ENCODE measurements at regions not wholly inside any gene's neighbourhood (a gene's known extent, or its start where the extent isn't known, plus 50 kb on each side); places are given as distances from the start of the nearest gene placed in this dataset.

DNA sequence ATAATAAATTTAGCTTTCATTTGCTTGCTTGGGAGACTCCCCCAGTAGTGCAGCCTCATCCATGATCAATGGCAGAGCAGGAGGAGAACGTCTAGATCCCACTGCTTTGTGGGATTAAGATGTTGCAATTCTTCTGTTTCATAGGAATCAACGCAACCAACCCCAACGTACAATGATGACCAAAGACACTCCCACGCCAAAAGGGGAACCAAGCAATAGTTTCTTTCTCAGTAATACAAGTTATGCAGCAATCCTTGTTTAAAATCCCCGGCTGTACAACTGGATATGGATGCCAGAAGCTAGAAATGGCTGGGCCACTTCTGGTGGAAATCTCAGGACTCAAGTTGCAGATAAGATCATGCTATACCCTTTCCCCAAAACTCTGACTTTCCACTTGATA is 411.2 kb downstream of the VPS13C start:
- no peaks in the 10 kb centered on the region for H3K9me3 ChIP-seq (ENCODE audit: insufficient read depth, low read length)
- no peak overlapping the region for H3K4me2 ChIP-seq (ENCODE audit: low read length)

DNA sequence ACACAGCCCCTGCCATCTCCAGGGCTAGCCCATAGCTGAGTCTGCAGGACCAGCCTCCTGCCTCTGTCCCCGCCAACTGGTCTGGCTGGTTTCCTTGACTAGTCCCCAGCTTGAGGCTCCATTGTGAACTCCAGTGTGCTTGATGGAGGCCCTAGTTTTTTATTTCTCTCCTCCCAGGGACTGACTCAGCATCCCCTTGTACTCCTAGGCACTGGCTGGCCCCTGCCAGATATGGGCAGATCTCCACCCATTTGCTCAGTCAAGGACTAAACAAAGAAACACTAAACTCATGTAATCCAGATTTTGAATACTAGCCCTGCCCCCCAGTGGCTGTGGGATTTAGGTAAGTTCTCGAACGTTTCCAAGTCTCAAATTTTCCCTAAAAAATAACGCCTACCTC is 415.4 kb upstream of the RORA start:
- H3K79me2 ChIP-seq (ENCODE audit: low read length): no peaks in the 10 kb centered on the region
- H3K4me1 ChIP-seq (ENCODE audit: low read length): no peaks in the 10 kb centered on the region
- H3K4me2 ChIP-seq (ENCODE audit: low read length): no peak overlapping the region
- H2AFZ ChIP-seq (ENCODE audit: low read depth, low read length): no peak overlapping the region
- peaks cover 6% of the 10 kb centered on the region; the same call in 1 of the 2 replicates for H3K27me3 ChIP-seq (ENCODE audit: low read depth, low read length)
- no peak overlapping the region for H3K27ac ChIP-seq (ENCODE audit: low read length)
- no peaks in the 10 kb centered on the region for H3K9me3 ChIP-seq (ENCODE audit: insufficient read depth, low read length)
- H3K4me3 ChIP-seq (ENCODE audit: low read length): no peak overlapping the region
- no peaks in the 10 kb centered on the region for H4K20me1 ChIP-seq (ENCODE audit: insufficient read depth, low read length)
- TF ChIP-seq, protein P1, sequence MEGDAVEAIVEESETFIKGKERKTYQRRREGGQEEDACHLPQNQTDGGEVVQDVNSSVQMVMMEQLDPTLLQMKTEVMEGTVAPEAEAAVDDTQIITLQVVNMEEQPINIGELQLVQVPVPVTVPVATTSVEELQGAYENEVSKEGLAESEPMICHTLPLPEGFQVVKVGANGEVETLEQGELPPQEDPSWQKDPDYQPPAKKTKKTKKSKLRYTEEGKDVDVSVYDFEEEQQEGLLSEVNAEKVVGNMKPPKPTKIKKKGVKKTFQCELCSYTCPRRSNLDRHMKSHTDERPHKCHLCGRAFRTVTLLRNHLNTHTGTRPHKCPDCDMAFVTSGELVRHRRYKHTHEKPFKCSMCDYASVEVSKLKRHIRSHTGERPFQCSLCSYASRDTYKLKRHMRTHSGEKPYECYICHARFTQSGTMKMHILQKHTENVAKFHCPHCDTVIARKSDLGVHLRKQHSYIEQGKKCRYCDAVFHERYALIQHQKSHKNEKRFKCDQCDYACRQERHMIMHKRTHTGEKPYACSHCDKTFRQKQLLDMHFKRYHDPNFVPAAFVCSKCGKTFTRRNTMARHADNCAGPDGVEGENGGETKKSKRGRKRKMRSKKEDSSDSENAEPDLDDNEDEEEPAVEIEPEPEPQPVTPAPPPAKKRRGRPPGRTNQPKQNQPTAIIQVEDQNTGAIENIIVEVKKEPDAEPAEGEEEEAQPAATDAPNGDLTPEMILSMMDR (IDR thresholded peaks at IDR 0.05; ENCODE audit: low read depth, low read length): no peak
- no peak for TF ChIP-seq EZH2phosphoT487 (IDR thresholded peaks at IDR 0.05; ENCODE audit: low read depth)
- no peaks in the 10 kb centered on the region for H3K36me3 ChIP-seq (replicated peaks; ENCODE audit: low read depth, low read length)
- no peak overlapping the region for H3K9ac ChIP-seq (ENCODE audit: low read length)

More for the DNA sequence above, 411.2 kb downstream of the VPS13C start:
- Histone ChIP-seq H3K27ac (ENCODE audit: low read length) (no peak overlapping the region), H3K36me3 (replicated peaks; ENCODE audit: low read depth, low read length) (no peaks in the 10 kb centered on the region), H2AFZ (ENCODE audit: low read depth, low read length) (no peak overlapping the region), H4K20me1 (ENCODE audit: insufficient read depth, low read length) (no peaks in the 10 kb centered on the region), H3K79me2 (ENCODE audit: low read length) (no peaks in the 10 kb centered on the region), H3K27me3 (ENCODE audit: low read depth, low read length) (0 out of 2 replicates have a peak, but pooled peaks cover 6% of the 10 kb centered on the region), H3K4me1 (ENCODE audit: low read length) (no peaks in the 10 kb centered on the region), H3K9ac (ENCODE audit: low read length) (no peak overlapping the region), H3K4me3 (ENCODE audit: low read length) (no peak overlapping the region)
- TF ChIP-seq, protein P1 (IDR thresholded peaks at IDR 0.05; ENCODE audit: low read depth, low read length): no peak
- TF ChIP-seq EZH2phosphoT487 (IDR thresholded peaks at IDR 0.05; ENCODE audit: low read depth): no peak

DNA sequence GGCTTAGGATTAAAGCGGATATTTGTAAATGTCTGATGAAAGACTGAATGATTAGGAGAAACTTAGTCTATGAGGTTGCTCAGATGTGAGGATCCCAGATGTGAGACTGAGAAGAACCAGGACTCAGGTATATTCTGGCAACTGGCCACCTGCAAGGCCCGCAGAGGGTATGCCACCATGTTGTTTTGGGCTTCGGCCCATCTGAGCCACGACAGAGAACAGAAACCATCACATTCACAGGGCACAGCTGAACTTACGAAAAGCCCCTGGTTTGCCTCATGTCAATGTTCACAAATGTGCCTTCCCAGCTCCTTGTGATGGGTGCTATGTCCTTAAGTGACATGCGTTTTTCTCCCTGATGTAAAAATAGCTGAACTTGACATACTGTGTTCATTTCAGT is 412.5 kb upstream of the RORA start:
- H3K79me2 ChIP-seq (ENCODE audit: low read length): no peaks in the 10 kb centered on the region
- H2AFZ ChIP-seq (ENCODE audit: low read depth, low read length): no peak overlapping the region
- no peak overlapping the region for H3K4me2 ChIP-seq (ENCODE audit: low read length)
- no peaks in the 10 kb centered on the region for H3K4me1 ChIP-seq (ENCODE audit: low read length)
- no peaks in the 10 kb centered on the region for H3K9me3 ChIP-seq (ENCODE audit: insufficient read depth, low read length)
- no peak overlapping the region for H3K9ac ChIP-seq (ENCODE audit: low read length)
- no peaks in the 10 kb centered on the region for H4K20me1 ChIP-seq (ENCODE audit: insufficient read depth, low read length)
- no peak for TF ChIP-seq EZH2phosphoT487 (IDR thresholded peaks at IDR 0.05; ENCODE audit: low read depth)
- TF ChIP-seq, protein P1 (IDR thresholded peaks at IDR 0.05; ENCODE audit: low read depth, low read length): no peak
- no peak overlapping the region for H3K4me3 ChIP-seq (ENCODE audit: low read length)
- no peaks in the 10 kb centered on the region for H3K36me3 ChIP-seq (replicated peaks; ENCODE audit: low read depth, low read length)
- no peak overlapping the region for H3K27ac ChIP-seq (ENCODE audit: low read length)
- H3K27me3 ChIP-seq (ENCODE audit: low read depth, low read length): peaks cover 3% of the 10 kb centered on the region; the same call in 1 of the 2 replicates

DNA sequence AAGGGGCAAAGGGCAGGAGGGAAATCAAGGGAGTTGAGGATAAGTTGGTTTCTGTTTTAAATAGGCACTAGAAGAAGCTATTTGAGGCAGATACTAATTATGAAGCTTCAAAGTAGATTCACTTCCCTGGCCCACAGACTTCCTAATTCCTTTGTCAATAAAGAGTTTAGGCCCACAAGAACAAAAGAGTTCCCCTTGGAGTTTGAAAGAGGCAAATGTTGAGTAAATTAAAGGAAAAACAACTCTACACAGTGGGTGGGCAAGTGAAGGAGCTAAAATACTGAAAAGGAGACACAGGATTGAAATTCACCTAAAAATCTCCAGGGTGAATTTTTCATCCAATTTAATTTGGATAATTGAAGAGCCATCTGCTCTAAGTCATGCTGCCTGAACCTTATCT is 411.7 kb upstream of the RORA start:
- H3K27ac ChIP-seq (ENCODE audit: low read length): no peak overlapping the region
- H3K9me3 ChIP-seq (ENCODE audit: insufficient read depth, low read length): no peaks in the 10 kb centered on the region
- no peak overlapping the region for H2AFZ ChIP-seq (ENCODE audit: low read depth, low read length)
- H3K36me3 ChIP-seq (replicated peaks; ENCODE audit: low read depth, low read length): no peaks in the 10 kb centered on the region
- H3K4me2 ChIP-seq (ENCODE audit: low read length): no peak overlapping the region
- no peaks in the 10 kb centered on the region for H3K4me1 ChIP-seq (ENCODE audit: low read length)
- H4K20me1 ChIP-seq (ENCODE audit: insufficient read depth, low read length): no peaks in the 10 kb centered on the region
- peaks cover 2% of the 10 kb centered on the region; the same call in 1 of the 2 replicates for H3K27me3 ChIP-seq (ENCODE audit: low read depth, low read length)
- H3K4me3 ChIP-seq (ENCODE audit: low read length): no peak overlapping the region
- H3K9ac ChIP-seq (ENCODE audit: low read length): no peak overlapping the region
- H3K79me2 ChIP-seq (ENCODE audit: low read length): no peaks in the 10 kb centered on the region
- no peak for TF ChIP-seq EZH2phosphoT487 (IDR thresholded peaks at IDR 0.05; ENCODE audit: low read depth)
- TF ChIP-seq, protein P1 (IDR thresholded peaks at IDR 0.05; ENCODE audit: low read depth, low read length): no peak

All from OCI-LY3 (cell line).